HG03558 (cell line): ENCODE measurements at regions not wholly inside any gene's neighbourhood (a gene's known extent, or its start where the extent isn't known, plus 50 kb on each side); places are given as distances from the start of the nearest gene placed in this dataset.
"Not testable (repeated sequence)": the region's sequence is repeated elsewhere in the genome, so short reads cannot be mapped to it uniquely, and the experiment has no call there.

Source experiments
- ATAC-seq: cut with Tn5 transposase; IDR thresholded peaks from one replicate; pipeline ENCODE4 v1.9.1; 2021; ENCODE audit warnings: moderate number of reproducible peaks; ENCODE audit not compliant: unreplicated experiment; ENCODE audit errors: extremely low read depth

GRCh38 chr22:49521787-49522224, 305.9 kb downstream of the BRD1 start:
- no peak for ATAC-seq

GRCh38 chr22:49519117-49519737, 308.4 kb downstream of the BRD1 start:
- no peak for ATAC-seq

- ATAC-seq, result no peak
Measured at GRCh38 chr22:49518436-49518970, 309.2 kb downstream of the BRD1 start.

- ATAC-seq, result no peak
Measured at GRCh38 chr22:49517667-49518185, 309.9 kb downstream of the BRD1 start.

GRCh38 chr22:49517211-49517610, 310.5 kb downstream of the BRD1 start:
- ATAC-seq, result no peak

GRCh38 chr22:49515475-49515874, 312.2 kb downstream of the BRD1 start:
- ATAC-seq, result no peak

- ATAC-seq, result no peak
Measured at GRCh38 chr22:49514641-49515040, 313.0 kb downstream of the BRD1 start.

- no peak for ATAC-seq
Measured at GRCh38 chr22:49514211-49514610, 313.5 kb downstream of the BRD1 start.

GRCh38 chr22:49513358-49513851, 314.3 kb downstream of the BRD1 start:
- ATAC-seq, result no peak

GRCh38 chr22:49512487-49513165, 315.0 kb downstream of the BRD1 start:
- ATAC-seq, result no peak

GRCh38 chr22:49511393-49512189, 316.1 kb downstream of the BRD1 start:
- not testable (repeated sequence) for ATAC-seq

GRCh38 chr22:49510718-49511117, 317.0 kb downstream of the BRD1 start:
- no peak for ATAC-seq

GRCh38 chr22:49509016-49509415, 318.7 kb downstream of the BRD1 start:
- ATAC-seq, result no peak

- no peak for ATAC-seq
Measured at GRCh38 chr22:49508561-49508960, 319.1 kb downstream of the BRD1 start.

GRCh38 chr22:49507607-49508292, 319.9 kb downstream of the BRD1 start:
- no peak for ATAC-seq

- ATAC-seq, result no peak
Measured at GRCh38 chr22:49506010-49506400, 321.7 kb downstream of the BRD1 start.

GRCh38 chr22:49505337-49506009, 322.2 kb downstream of the BRD1 start:
- ATAC-seq, result no peak

GRCh38 chr22:49503896-49504521, 323.7 kb downstream of the BRD1 start:
- no peak for ATAC-seq

GRCh38 chr22:49503321-49503720, 324.4 kb downstream of the BRD1 start:
- ATAC-seq, result no peak
